ENCODE measurements at regions not wholly inside any gene's neighbourhood (a gene's known extent, or its start where the extent isn't known, plus 50 kb on each side); places are given as distances from the start of the nearest gene placed in this dataset.

DNA sequence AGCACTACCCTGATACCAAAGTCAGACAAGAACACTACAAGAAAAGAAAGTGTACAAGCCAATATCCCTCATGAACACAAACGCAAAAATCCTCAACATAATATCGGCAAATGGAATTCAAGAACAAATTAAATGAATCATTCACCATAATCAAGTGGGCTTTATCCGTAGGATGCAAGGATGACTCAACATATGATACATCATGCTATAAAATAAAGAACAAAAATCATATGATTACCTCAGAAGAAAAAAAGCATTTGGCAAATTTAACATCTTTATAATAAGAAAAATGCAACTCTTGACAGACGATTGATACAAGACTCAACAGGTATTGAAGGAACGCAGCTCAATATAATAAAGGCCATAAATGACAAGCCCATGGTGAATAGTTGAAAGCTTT is 843.9 kb downstream of the FRK start:
- Histone ChIP-seq H3K79me2 (ENCODE audit: control insufficient read depth, low read length) (no peaks in the 10 kb centered on the region), H3K4me2 (ENCODE audit: low read length) (no peak overlapping the region), H3K9me2 (replicated peaks; ENCODE audit: control insufficient read depth, low read length) (no peaks in the 10 kb centered on the region), H3K36me3 (ENCODE audit: control insufficient read depth, low read length) (no peaks in the 10 kb centered on the region), H3K4me3 (ENCODE audit: low read length) (no peak overlapping the region), H3K9me3 (ENCODE audit: control insufficient read depth, insufficient read depth, low read length) (no peaks in the 10 kb centered on the region), H3K4me1 (ENCODE audit: control insufficient read depth, low read length) (no peaks in the 10 kb centered on the region), H3F3A (ENCODE audit: control insufficient read depth, insufficient read depth) (no peaks in the 10 kb centered on the region), H3K27me3 (ENCODE audit: control insufficient read depth, low read length) (no peaks in the 10 kb centered on the region), H4K20me1 (ENCODE audit: control insufficient read depth, insufficient read depth, low read depth, low read length) (no peaks in the 10 kb centered on the region), H3K27ac (ENCODE audit: low read depth, low read length) (no peak overlapping the region)
- TF ChIP-seq, protein P1, sequence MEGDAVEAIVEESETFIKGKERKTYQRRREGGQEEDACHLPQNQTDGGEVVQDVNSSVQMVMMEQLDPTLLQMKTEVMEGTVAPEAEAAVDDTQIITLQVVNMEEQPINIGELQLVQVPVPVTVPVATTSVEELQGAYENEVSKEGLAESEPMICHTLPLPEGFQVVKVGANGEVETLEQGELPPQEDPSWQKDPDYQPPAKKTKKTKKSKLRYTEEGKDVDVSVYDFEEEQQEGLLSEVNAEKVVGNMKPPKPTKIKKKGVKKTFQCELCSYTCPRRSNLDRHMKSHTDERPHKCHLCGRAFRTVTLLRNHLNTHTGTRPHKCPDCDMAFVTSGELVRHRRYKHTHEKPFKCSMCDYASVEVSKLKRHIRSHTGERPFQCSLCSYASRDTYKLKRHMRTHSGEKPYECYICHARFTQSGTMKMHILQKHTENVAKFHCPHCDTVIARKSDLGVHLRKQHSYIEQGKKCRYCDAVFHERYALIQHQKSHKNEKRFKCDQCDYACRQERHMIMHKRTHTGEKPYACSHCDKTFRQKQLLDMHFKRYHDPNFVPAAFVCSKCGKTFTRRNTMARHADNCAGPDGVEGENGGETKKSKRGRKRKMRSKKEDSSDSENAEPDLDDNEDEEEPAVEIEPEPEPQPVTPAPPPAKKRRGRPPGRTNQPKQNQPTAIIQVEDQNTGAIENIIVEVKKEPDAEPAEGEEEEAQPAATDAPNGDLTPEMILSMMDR (IDR thresholded peaks at IDR 0.05; ENCODE audit: low read depth, low read length, poor library complexity, severe bottlenecking): no peak
- TF ChIP-seq EZH2phosphoT487 (IDR thresholded peaks at IDR 0.05; ENCODE audit: borderline replicate concordance, low read length): no peak

DNA sequence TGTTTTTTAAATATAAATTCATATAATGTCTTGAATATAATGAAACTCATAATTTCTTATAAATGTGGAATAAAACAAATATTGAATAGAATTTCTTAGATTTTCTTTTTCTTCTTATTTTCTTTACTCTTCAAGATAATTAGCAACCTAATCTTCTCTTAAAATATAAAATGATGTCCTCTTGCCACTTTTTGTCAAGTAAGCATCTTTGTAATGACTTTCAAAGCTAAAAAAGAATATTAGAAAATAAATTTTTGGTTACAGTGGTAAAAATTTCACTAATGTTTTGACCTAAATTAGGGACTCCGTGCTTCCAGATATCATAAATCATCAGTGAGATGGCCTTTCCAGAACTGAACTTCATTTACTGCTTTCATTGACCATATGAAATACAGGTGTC is 846.4 kb downstream of the FRK start:
- Histone ChIP-seq H4K20me1 (ENCODE audit: control insufficient read depth, insufficient read depth, low read depth, low read length) (no peaks in the 10 kb centered on the region), H3K9me2 (replicated peaks; ENCODE audit: control insufficient read depth, low read length) (no peaks in the 10 kb centered on the region), H3K79me2 (ENCODE audit: control insufficient read depth, low read length) (no peaks in the 10 kb centered on the region), H3K4me3 (ENCODE audit: low read length) (no peak overlapping the region), H3K36me3 (ENCODE audit: control insufficient read depth, low read length) (no peaks in the 10 kb centered on the region), H3F3A (ENCODE audit: control insufficient read depth, insufficient read depth) (no peaks in the 10 kb centered on the region), H3K27ac (ENCODE audit: low read depth, low read length) (no peak overlapping the region), H3K27me3 (ENCODE audit: control insufficient read depth, low read length) (no peaks in the 10 kb centered on the region), H3K4me1 (ENCODE audit: control insufficient read depth, low read length) (no peaks in the 10 kb centered on the region), H3K4me2 (ENCODE audit: low read length) (no peak overlapping the region), H3K9me3 (ENCODE audit: control insufficient read depth, insufficient read depth, low read length) (no peaks in the 10 kb centered on the region)
- TF ChIP-seq EZH2phosphoT487 (IDR thresholded peaks at IDR 0.05; ENCODE audit: borderline replicate concordance, low read length): no peak
- TF ChIP-seq, protein P1 (IDR thresholded peaks at IDR 0.05; ENCODE audit: low read depth, low read length, poor library complexity, severe bottlenecking): no peak

DNA sequence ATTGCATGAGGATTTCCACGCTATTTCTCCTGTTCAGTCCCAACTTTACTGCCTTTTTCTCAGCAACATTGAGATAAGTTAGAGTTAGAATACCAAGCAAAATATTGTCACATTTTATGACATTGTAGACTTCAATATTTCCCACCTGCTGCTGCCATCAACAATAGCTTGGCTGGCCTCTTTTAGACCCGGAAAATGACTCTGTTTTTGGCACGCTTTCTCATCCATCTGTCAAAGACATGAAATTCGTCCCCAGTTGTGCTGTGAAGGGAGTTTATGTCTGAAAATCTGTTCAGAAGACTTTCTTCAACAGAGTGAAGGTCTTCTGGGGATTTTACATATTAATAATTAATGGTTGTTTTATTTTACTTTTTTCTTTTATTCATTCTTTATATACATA is 857.3 kb downstream of the FRK start:
- no peak for TF ChIP-seq EZH2phosphoT487 (IDR thresholded peaks at IDR 0.05; ENCODE audit: borderline replicate concordance, low read length)
- TF ChIP-seq, protein P1 (IDR thresholded peaks at IDR 0.05; ENCODE audit: low read depth, low read length, poor library complexity, severe bottlenecking): no peak
- no peaks in the 10 kb centered on the region for H4K20me1 ChIP-seq (ENCODE audit: control insufficient read depth, insufficient read depth, low read depth, low read length)
- H3K9me3 ChIP-seq (ENCODE audit: control insufficient read depth, insufficient read depth, low read length): no peaks in the 10 kb centered on the region
- no peaks in the 10 kb centered on the region for H3K4me1 ChIP-seq (ENCODE audit: control insufficient read depth, low read length)
- H3K79me2 ChIP-seq (ENCODE audit: control insufficient read depth, low read length): no peaks in the 10 kb centered on the region
- H3K36me3 ChIP-seq (ENCODE audit: control insufficient read depth, low read length): no peaks in the 10 kb centered on the region
- H3K4me3 ChIP-seq (ENCODE audit: low read length): no peak overlapping the region
- H3K9me2 ChIP-seq (replicated peaks; ENCODE audit: control insufficient read depth, low read length): no peaks in the 10 kb centered on the region
- no peaks in the 10 kb centered on the region for H3F3A ChIP-seq (ENCODE audit: control insufficient read depth, insufficient read depth)
- H3K27me3 ChIP-seq (ENCODE audit: control insufficient read depth, low read length): no peaks in the 10 kb centered on the region
- H3K4me2 ChIP-seq (ENCODE audit: low read length): no peak overlapping the region
- H3K27ac ChIP-seq (ENCODE audit: low read depth, low read length): no peak overlapping the region
